DMS 273 treated with DMSO at 0.1 percent for 48 hours (cell line): ENCODE measurements at regions not wholly inside any gene's neighbourhood (a gene's known extent, or its start where the extent isn't known, plus 50 kb on each side); places are given as distances from the start of the nearest gene placed in this dataset.
"Not testable (repeated sequence)": the region's sequence is repeated elsewhere in the genome, so short reads cannot be mapped to it uniquely, and the experiment has no call there.

Experiments
- DNase-seq: peaks from one replicate; lab custom pipeline; 2025; lab: John Stamatoyannopoulos, UW

DNA sequence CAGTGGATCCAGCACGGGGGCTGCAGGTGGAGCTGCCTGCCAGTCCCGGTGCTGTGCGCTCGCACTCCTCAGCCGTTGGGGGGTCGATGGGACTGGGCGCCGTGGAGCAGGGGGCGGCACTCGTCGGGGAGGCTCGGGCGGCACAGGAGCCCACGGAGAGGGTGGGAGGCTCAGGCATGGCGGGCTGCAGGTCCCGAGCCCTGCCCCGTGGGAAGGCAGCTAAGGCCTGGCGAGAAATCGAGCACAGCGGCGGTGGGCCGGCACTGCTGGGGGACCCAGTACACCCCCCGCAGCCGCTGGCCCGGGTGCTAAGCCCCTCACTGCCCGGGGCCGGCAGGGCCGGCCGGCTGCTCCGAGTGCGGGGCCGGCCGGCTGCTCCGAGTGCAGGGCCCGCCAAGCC lies 52.3 kb upstream of the MARK1 start:
- DNase-seq, result not testable (repeated sequence)

DNA sequence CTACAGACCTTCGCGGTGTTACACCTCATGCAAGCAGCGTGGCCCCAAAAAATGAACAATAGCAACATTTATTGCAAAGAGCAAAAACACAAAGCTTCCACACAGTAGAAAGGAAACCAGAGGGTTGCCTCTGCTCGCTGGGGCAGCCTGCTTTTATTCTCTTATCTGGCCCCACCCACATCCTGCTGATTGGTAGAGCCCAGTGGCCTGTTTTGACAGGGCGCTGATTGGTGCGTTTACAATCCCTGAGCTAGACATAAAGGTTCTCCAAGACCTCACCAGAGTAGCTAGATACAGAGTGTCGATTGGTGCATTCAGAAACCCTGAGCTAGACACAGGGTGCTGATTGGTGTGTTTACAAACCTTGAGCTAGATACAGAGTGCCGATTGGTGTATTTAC lies 52.8 kb upstream of the MARK1 start:
- not testable (repeated sequence) for DNase-seq

GRCh38 chr1:220473440-220473839 lies 54.5 kb upstream of the MARK1 start:
- DNase-seq, result no peak

GRCh38 chr1:220462752-220463151 lies 65.2 kb upstream of the MARK1 start:
- no peak for DNase-seq

DNA sequence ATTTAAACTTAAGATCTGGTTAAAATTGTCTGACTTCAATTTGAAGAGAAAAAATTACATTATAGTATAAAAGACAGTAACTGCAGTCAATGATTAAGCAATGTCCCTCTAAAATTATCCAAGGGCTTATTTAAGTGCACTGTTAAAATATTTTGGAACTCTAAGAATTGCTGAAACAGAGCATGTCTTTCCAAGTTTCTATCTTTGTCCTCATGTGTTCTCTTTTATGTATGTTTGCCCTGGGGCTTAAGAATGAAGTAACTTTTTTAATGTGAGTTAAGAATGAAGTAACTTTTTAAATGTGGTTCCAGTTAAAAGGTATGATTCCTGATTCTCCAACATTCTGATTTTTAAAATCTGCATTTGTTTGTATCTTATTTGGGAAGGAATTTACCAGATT lies 69.0 kb upstream of the MARK1 start:
- no peak for DNase-seq

DNA sequence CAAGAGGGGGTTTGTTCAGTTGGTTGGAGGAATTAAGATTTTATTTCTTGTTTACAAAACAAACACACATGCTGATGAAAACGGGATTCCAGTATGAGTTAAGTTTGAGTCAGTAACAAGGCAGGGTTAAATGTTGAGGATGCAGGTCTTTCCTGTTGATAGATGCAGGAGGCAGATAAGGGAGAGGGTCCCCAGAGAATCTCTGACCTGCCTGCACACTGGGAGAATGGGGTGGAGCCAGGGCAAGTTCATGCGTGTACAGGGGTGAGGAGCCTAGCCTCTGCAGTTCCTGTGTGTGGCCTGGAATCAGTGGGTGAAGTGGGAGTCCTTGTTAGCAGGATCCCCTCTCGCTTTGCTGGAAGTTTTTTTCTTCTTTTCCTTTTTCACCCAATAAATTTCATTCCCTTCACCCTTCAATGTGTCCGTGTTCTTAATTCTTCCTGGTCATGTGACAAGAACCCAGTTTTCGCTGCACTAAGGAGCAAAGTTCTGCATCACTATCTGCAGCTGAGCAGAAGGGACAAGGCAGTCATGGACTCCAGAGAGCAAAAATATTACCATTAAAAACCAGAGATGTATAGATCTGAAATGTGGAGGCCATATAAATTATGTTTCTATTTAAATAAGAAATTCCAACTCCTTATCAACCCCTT lies 69.9 kb upstream of the MARK1 start:
- no peak for DNase-seq

DNA sequence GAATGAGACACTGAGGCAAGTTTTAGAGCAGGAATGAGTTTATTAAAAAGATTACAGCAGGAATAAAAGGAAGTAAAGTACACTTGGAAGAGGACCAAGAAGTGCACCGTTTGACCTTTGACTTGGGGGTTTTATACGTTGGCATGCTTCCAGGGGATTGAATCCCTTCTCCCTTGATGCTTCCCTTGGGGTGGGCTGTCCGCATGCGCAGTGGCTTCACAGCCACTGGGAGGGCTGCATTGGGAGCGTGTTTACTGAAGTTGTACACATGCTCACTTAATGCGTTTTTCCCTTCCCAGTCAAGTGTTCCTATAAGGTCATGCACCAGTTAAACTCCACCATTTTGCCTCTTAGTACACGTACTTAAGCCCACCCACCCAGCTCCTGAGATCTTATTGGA lies 72.4 kb upstream of the MARK1 start:
- no peak for DNase-seq

DNA sequence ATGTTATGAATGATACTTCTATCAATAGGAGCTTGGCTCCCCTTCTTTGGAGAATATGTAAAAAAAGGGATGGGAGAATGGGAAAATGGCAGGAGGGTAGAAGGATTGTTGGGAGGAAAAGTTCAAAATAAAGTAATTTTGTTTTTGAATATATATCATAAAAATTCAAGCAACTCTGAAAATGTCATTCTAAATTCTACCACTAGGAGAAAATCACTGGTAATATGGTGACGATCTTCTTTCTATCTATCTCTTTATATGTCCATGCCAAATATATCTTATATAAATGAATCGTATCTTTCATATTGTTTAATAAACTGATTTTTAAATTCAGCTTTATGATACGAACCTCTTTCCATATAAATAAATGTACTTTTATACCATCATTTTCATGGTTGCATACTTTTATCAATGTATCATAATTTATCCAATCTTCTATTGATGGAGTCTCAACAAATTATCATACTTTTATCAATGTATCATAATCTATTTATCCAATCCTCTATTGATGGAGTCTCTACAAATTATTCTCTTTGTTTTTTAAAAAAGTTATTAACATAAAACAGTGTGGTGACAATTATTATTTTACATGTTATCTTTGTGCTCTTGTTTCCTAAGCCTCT lies 73.7 kb upstream of the MARK1 start:
- no peak for DNase-seq

DNA sequence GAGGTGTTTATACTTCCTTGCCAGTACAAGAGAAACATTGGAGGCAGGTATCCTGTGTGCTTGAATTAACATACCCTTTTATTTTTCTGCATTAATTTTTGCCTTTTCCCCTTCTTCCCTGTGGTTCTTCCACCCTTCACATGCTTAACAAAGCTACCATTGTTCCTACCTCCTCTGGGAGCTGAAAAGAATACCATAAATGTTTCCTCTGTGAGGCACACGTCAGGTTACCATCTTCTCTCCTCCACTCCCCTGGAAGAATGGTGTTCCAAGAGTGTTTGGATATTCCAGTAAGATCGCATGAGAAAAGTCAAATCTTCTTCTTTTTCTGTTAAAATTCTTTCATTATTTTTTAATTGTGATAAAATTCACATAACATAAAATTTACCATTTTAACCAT lies 74.6 kb upstream of the MARK1 start:
- DNase-seq, result no peak

DNA sequence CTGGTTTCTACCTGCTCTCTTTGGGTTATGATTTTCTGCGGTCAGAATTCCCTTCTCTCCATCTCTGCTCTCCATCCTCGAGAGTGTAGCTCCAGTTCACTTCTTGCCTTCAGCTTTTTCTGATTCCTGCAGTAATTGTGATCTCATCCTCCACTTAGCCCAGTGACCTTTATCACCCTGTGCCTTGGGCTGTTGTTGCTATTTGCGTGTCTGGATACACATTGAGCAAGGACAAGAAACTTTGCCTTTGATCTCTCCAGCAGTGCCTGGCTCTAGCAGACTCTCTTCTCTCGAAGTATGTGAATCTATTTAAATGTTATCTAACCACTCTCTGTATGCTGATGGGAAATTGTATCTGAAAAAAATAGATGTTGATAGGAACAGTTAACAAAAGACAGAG lies 76.4 kb upstream of the MARK1 start:
- DNase-seq, result no peak

GRCh38 chr1:220450927-220451326 lies 77.0 kb upstream of the MARK1 start:
- DNase-seq, result no peak

DNA sequence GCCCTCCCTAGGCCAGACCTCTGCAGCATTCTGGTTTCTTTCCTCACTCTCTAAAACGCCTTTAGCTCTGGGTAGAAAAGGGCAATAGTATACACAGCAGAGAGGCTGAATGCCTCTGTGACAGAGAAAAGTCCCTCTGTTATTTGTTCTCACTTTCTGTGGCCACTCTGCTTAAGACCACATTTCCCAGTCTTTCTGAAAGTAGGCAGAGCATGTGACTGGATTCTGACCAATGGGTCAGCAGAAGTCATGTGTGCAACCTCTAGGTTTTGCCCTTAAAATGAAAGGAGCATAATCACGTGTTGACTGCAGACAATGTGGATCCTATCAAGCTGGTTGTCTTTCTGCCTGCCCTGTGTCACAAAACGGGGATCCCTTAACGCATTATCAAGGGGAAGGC lies 79.7 kb upstream of the MARK1 start:
- no peak for DNase-seq

DNA sequence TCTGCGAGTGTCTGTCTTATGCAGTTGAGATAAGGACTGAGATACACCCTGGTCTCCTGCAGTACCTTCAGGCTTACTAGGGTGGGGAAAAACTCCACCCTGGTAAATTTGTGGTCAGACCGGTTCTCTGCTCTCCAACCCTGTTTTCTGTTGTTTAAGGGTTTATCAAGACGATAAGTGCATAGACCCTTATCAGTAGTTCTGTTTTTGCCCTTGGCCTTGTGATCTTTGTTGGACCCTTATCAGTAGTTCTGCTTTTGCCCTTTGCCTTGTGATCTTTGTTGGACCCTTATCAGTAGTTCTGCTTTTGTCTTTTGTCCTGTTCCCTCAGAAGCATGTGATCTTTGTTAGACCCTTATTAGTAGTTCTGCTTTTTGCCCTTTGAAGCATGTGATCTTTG lies 83.3 kb upstream of the MARK1 start:
- DNase-seq, result not testable (repeated sequence)

DNA sequence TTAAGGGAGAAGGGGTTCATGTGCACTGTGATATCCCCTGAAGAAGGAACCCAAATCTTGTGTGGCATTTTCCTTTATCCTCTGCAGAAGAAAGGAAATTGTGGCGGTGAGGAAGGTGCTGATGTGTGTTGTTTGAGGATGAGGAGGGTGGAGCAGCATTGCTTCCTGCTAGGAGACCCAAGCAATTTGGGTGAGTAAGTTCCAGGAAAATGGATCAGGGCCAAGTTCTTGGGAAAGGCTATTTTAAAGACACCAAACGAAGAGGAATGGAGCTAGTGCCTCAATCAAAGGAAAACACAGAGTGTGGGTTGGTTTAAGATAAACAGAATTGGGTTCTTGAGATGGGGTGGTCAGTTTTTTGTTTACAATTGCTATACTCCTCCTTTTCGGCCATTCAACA lies 86.7 kb upstream of the MARK1 start:
- DNase-seq, result no peak

- no peak for DNase-seq
These were observed 89.2 kb upstream of the MARK1 start for GRCh38 chr1:220438741-220439140.

DNA sequence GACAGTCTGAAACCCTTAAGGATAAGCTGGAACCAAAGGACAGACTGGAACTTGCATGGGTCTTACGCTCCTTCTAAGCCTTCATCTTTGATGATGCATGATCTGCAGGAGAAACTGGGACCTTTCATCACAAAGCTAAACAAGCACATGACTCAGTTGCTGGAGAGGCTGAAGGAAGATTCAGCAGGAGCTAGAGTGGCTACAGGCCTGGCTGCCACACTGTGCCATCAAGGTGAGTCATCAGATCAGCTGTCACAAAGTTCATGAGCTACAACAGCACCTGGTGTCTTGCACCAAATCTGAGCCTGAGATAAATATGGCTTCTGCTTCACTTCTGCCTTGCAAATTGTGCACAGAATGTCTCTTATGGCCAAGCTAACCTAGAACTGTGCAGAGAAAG lies 95.5 kb upstream of the MARK1 start:
- no peak for DNase-seq

DNA sequence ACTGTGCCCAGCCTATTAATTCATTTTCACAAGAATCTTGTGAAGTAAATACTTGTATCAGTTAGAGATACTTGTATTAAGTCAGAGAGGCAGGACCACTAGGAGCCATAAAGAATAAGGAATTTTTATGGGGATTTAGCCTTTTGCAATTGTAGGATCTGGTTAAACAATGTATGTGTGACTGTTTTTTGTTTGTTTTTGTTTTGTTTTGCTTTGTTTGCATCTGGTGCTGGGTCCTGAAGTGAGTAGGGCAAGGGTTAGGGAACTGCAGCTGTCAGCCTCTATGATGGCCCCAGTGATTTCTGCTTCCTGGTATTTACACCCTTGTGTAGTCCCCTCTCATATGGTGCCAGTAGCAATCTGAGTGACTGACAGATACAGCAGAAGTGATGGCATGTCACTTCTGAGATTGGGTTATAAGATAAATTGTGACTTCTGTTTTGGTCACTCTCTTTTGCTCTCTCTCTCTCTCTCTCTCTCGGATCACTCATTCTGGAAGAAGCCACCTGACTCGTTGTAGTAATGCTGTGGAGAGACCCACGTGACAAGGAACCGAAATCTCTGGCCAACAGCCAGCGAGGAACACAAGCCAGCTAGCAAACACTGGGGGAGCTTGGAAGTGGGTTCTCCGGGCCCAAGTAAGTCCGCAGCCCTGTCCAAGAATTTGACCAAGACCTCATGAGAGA lies 96.2 kb upstream of the MARK1 start:
- DNase-seq, result no peak

DNA sequence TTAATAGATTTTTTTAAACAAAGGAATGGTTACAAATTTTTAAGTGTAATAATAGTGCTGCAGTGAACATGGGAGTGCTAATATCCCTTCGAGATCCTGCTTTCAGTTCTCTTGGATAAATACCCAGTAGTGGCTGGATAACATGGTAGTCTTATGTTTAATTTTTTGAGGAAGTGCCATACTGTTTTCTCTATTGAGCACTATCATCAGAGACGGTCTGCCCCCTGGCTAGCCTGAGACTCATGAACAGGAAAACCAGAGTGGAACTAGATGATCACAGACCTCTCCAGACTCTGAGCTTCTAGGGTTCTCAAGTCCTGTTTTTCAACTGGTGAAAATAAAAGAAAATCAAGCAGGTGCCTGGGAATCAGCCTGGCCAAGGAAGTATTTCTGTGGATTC lies 97.3 kb upstream of the MARK1 start:
- no peak for DNase-seq

- DNase-seq, result no peak
These were observed 97.9 kb upstream of the MARK1 start for GRCh38 chr1:220430059-220430458.

GRCh38 chr1:220426989-220427388 lies 100.9 kb upstream of the MARK1 start:
- peak; percentile 37 for DNase-seq

GRCh38 chr1:220425852-220426251 lies 102.1 kb upstream of the MARK1 start:
- no peak for DNase-seq

- DNase-seq, result no peak
These were observed 106.4 kb upstream of the MARK1 start for GRCh38 chr1:220421508-220421907.

DNA sequence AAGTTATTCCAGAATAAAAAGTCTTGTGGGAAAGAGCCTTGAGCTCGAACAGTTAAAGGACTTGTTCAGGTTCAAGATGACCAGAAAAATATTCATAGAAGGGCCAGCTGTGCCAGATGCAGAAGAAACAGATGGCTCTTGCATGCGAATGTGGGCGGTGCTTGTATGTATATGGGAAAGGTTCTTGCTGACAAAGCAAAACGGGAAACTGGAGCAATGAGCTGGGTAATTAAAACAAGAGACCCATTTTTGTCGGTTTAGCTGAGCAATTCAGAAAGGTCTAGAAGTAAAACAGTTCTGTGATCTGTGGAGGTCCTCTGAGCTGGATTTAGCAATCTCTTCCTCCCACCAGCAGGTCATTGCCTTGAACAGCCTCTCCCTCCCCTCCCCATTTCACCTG lies 107.2 kb upstream of the MARK1 start:
- DNase-seq, result no peak

GRCh38 chr1:220412382-220412781 lies 115.6 kb upstream of the MARK1 start:
- DNase-seq, result not testable (repeated sequence)
